Uterus (tissue), 2 donors: ENCODE measurements at regions not wholly inside any gene's neighbourhood (a gene's known extent, or its start where the extent isn't known, plus 50 kb on each side); places are given as distances from the start of the nearest gene placed in this dataset.

Experiments used
- POLR2A ChIP-seq, 2 donors: fragments of 450-650 bp; IDR thresholded peaks; one replicate each; pipeline ENCODE4 v1.6.1; 2016; ENCODE audit warnings: antibody characterized with exemption in 2 of 2, mild to moderate bottlenecking in 1 of 2, moderate library complexity in 1 of 2
- TF ChIP-seq, protein P1 (sequence below), 4 experiments: fragments of 200-600 bp in 2 of 4; fragments of 450-650 bp in 2 of 4; sonication (generic) in 2 of 4; IDR thresholded peaks; one replicate each; pipeline ENCODE4 v1.5.1; 2016 to 2019; ENCODE audit warnings: antibody characterized with exemption in 4 of 4, mild to moderate bottlenecking in 2 of 4, moderate library complexity in 1 of 4

- no peak for TF ChIP-seq POLR2A (IDR thresholded peaks at IDR 0.05)
- TF ChIP-seq, protein P1, sequence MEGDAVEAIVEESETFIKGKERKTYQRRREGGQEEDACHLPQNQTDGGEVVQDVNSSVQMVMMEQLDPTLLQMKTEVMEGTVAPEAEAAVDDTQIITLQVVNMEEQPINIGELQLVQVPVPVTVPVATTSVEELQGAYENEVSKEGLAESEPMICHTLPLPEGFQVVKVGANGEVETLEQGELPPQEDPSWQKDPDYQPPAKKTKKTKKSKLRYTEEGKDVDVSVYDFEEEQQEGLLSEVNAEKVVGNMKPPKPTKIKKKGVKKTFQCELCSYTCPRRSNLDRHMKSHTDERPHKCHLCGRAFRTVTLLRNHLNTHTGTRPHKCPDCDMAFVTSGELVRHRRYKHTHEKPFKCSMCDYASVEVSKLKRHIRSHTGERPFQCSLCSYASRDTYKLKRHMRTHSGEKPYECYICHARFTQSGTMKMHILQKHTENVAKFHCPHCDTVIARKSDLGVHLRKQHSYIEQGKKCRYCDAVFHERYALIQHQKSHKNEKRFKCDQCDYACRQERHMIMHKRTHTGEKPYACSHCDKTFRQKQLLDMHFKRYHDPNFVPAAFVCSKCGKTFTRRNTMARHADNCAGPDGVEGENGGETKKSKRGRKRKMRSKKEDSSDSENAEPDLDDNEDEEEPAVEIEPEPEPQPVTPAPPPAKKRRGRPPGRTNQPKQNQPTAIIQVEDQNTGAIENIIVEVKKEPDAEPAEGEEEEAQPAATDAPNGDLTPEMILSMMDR (IDR thresholded peaks at IDR 0.05): no peak
These were observed 351.9 kb downstream of the CXCL12 start for GRCh38 chr10:44033008-44033407.
